ENCODE measurements at regions not wholly inside any gene's neighbourhood (a gene's known extent, or its start where the extent isn't known, plus 50 kb on each side); places are given as distances from the start of the nearest gene placed in this dataset.
"Not testable (repeated sequence)": the region's sequence is repeated elsewhere in the genome, so short reads cannot be mapped to it uniquely, and the experiment has no call there.

- FAIRE-seq (no peak), DNase-seq (ENCODE audit: extremely low spot score, insufficient read length, low read depth) (no peak)
Observed at GRCh38 chr6:37580176-37580955, 80.7 kb upstream of the CCDC167 start.

- DNase-seq (ENCODE audit: extremely low spot score, insufficient read length, low read depth): no peak
- no peak for FAIRE-seq
Observed at GRCh38 chr6:37579444-37580067, 79.9 kb upstream of the CCDC167 start.

- no peak for DNase-seq (ENCODE audit: extremely low spot score, insufficient read length, low read depth)
- FAIRE-seq: no peak
Observed at GRCh38 chr6:37578104-37578503, 78.4 kb upstream of the CCDC167 start.

- DNase-seq (ENCODE audit: extremely low spot score, insufficient read length, low read depth): no peak
- no peak for FAIRE-seq
Observed at GRCh38 chr6:37576336-37576737, 76.6 kb upstream of the CCDC167 start.

- no peak for FAIRE-seq
Observed at GRCh38 chr6:37575221-37575620, 75.5 kb upstream of the CCDC167 start.

GRCh38 chr6:37572334-37572733, 72.6 kb upstream of the CCDC167 start:
- no peak for DNase-seq (ENCODE audit: extremely low spot score, insufficient read length, low read depth)
- no peak for FAIRE-seq

More at GRCh38 chr6:37575221-37575620, 75.5 kb upstream of the CCDC167 start:
- DNase-seq (ENCODE audit: extremely low spot score, insufficient read length, low read depth): no peak

- FAIRE-seq (no peak), DNase-seq (ENCODE audit: extremely low spot score, insufficient read length, low read depth) (no peak)
Observed at GRCh38 chr6:37570482-37571133, 70.9 kb upstream of the CCDC167 start.

GRCh38 chr6:37569743-37570481, 70.2 kb upstream of the CCDC167 start:
- DNase-seq (ENCODE audit: extremely low spot score, insufficient read length, low read depth): no peak

GRCh38 chr6:37569317-37569716, 69.6 kb upstream of the CCDC167 start:
- FAIRE-seq (no peak), DNase-seq (ENCODE audit: extremely low spot score, insufficient read length, low read depth) (no peak)

More at GRCh38 chr6:37569743-37570481, 70.2 kb upstream of the CCDC167 start:
- FAIRE-seq: no peak

GRCh38 chr6:37566950-37567349, 67.3 kb upstream of the CCDC167 start:
- no peak for FAIRE-seq
- DNase-seq (ENCODE audit: extremely low spot score, insufficient read length, low read depth): no peak

GRCh38 chr6:37566111-37566949, 66.6 kb upstream of the CCDC167 start:
- peak; percentile 39 for FAIRE-seq

GRCh38 chr6:37565267-37566110, 65.8 kb upstream of the CCDC167 start:
- FAIRE-seq (no peak), DNase-seq (ENCODE audit: extremely low spot score, insufficient read length, low read depth) (no peak)

More at GRCh38 chr6:37566111-37566949, 66.6 kb upstream of the CCDC167 start:
- peak; percentile 72 for DNase-seq (ENCODE audit: extremely low spot score, insufficient read length, low read depth)

GRCh38 chr6:37562926-37563288, 63.2 kb upstream of the CCDC167 start:
- not testable (repeated sequence) for FAIRE-seq; DNase-seq (ENCODE audit: extremely low spot score, insufficient read length, low read depth)

- FAIRE-seq (no peak), DNase-seq (ENCODE audit: extremely low spot score, insufficient read length, low read depth) (no peak)
Observed at GRCh38 chr6:37561361-37561760, 61.7 kb upstream of the CCDC167 start.

GRCh38 chr6:37560737-37561103, 61.0 kb upstream of the CCDC167 start:
- DNase-seq (ENCODE audit: extremely low spot score, insufficient read length, low read depth) (no peak), FAIRE-seq (no peak)

GRCh38 chr6:37559501-37559900, 59.8 kb upstream of the CCDC167 start:
- FAIRE-seq: peak; percentile 18
- no peak for DNase-seq (ENCODE audit: extremely low spot score, insufficient read length, low read depth)

GRCh38 chr6:37559050-37559449, 59.4 kb upstream of the CCDC167 start:
- DNase-seq (ENCODE audit: extremely low spot score, insufficient read length, low read depth) (no peak), FAIRE-seq (no peak)

- DNase-seq (ENCODE audit: extremely low spot score, insufficient read length, low read depth) (no peak), FAIRE-seq (no peak)
Observed at GRCh38 chr6:37558646-37559045, 59.0 kb upstream of the CCDC167 start.

GRCh38 chr6:37558168-37558567, 58.5 kb upstream of the CCDC167 start:
- DNase-seq (ENCODE audit: extremely low spot score, insufficient read length, low read depth): no peak
- no peak for FAIRE-seq

All from GM18507 (cell line).